H9 (cell line): ENCODE measurements at regions not wholly inside any gene's neighbourhood (a gene's known extent, or its start where the extent isn't known, plus 50 kb on each side); places are given as distances from the start of the nearest gene placed in this dataset.

Source experiments
- DNase-seq: peaks from one replicate; pipeline ENCODE4 v3.0.0-alpha.2; 2017
- H2AFZ ChIP-seq: one replicate; pipeline ENCODE4 v1.6.1; 2013; ENCODE audit warnings: mild to moderate bottlenecking, low read length, control low read depth, moderate library complexity
- H2AK5ac ChIP-seq: 2 replicates; pipeline ENCODE4 v1.6.1; 2013; ENCODE audit warnings: low read length, control low read depth, mixed read lengths; ENCODE audit not compliant: insufficient read length
- H2BK120ac ChIP-seq: one replicate; pipeline ENCODE4 v1.6.1; 2013; ENCODE audit warnings: low read depth, mild to moderate bottlenecking, low read length, control low read depth, inconsistent platforms; ENCODE audit not compliant: poor library complexity, severe bottlenecking
- H2BK12ac ChIP-seq: 2 replicates; pipeline ENCODE4 v1.6.1; 2013; ENCODE audit warnings: low read length, control low read depth, mixed read lengths, low read depth; ENCODE audit not compliant: insufficient read length
- H2BK15ac ChIP-seq: 2 replicates; pipeline ENCODE4 v1.6.1; 2013; ENCODE audit warnings: low read depth, low read length, control low read depth
- H2BK20ac ChIP-seq: one replicate; pipeline ENCODE4 v1.6.1; 2013; ENCODE audit warnings: low read depth, mild to moderate bottlenecking, low read length, control low read depth, inconsistent platforms; ENCODE audit not compliant: poor library complexity, severe bottlenecking
- H2BK5ac ChIP-seq: 2 replicates; pipeline ENCODE4 v1.6.1; 2013; ENCODE audit warnings: low read length, control low read depth, mixed read lengths; ENCODE audit not compliant: insufficient read length
- H3K14ac ChIP-seq: 2 replicates; pipeline ENCODE4 v1.6.1; 2013; ENCODE audit warnings: low read length, control low read depth; ENCODE audit not compliant: insufficient read depth
- H3K18ac ChIP-seq: 2 replicates; pipeline ENCODE4 v1.6.1; 2013; ENCODE audit warnings: low read depth, mild to moderate bottlenecking, mixed read lengths, low read length, control low read depth; ENCODE audit not compliant: insufficient read length
- H3K23ac ChIP-seq: 2 replicates; pipeline ENCODE4 v1.6.1; 2013; ENCODE audit warnings: low read length, control low read depth, mixed read lengths, low read depth; ENCODE audit not compliant: insufficient read length
- H3K23me2 ChIP-seq: 2 replicates; pipeline ENCODE4 v1.6.1; 2013; ENCODE audit warnings: low read depth, mild to moderate bottlenecking, mixed read lengths, low read length, control low read depth; ENCODE audit not compliant: insufficient read length, poor library complexity, severe bottlenecking
- H3K27ac ChIP-seq: 2 replicates; pipeline ENCODE4 v1.5.1; 2013; ENCODE audit warnings: low read length, control low read depth, mixed read lengths, low read depth; ENCODE audit not compliant: insufficient read length
- H3K27me3 ChIP-seq: 2 replicates; pipeline ENCODE4 v1.6.1; 2013; ENCODE audit warnings: low read length, control low read depth, inconsistent platforms; ENCODE audit not compliant: insufficient read depth
- H3K4ac ChIP-seq: 2 replicates; pipeline ENCODE4 v1.6.1; 2013; ENCODE audit warnings: low read depth, mild to moderate bottlenecking, control low read depth, inconsistent platforms, low read length, moderate library complexity
- H3K4me1 ChIP-seq: 2 replicates; pipeline ENCODE4 v1.6.1; 2013; ENCODE audit warnings: low read length, control low read depth, inconsistent platforms; ENCODE audit not compliant: insufficient read depth
- H3K4me2 ChIP-seq: 2 replicates; pipeline ENCODE4 v1.6.1; 2013; ENCODE audit warnings: low read length, control low read depth, mixed read lengths; ENCODE audit not compliant: insufficient read length, insufficient read depth
- H3K56ac ChIP-seq: 2 replicates; pipeline ENCODE4 v1.6.1; 2013; ENCODE audit warnings: low read depth, mild to moderate bottlenecking, mixed read lengths, low read length, control low read depth; ENCODE audit not compliant: insufficient read length
- H3K79me1 ChIP-seq: 2 replicates; pipeline ENCODE4 v1.6.1; 2013; ENCODE audit warnings: low read depth, mild to moderate bottlenecking, moderate library complexity, low read length, control low read depth, inconsistent platforms; ENCODE audit not compliant: insufficient read depth, poor library complexity, severe bottlenecking
- H3K79me2 ChIP-seq: 2 replicates; pipeline ENCODE4 v1.6.1; 2013; ENCODE audit warnings: low read length, control low read depth, inconsistent platforms; ENCODE audit not compliant: insufficient read depth
- H3K9ac ChIP-seq: 2 replicates; pipeline ENCODE4 v1.6.1; 2013; ENCODE audit warnings: low read length, control low read depth, mixed read lengths; ENCODE audit not compliant: insufficient read length; ENCODE audit errors: extremely low read depth
- H3K9me3 ChIP-seq: one replicate; pipeline ENCODE4 v1.6.1; 2013; ENCODE audit warnings: low read depth, low read length, inconsistent platforms; ENCODE audit not compliant: control insufficient read depth
- H3T11ph ChIP-seq: one replicate; pipeline ENCODE4 v1.6.1; 2013; ENCODE audit warnings: mild to moderate bottlenecking, low read length, control low read depth, inconsistent platforms
- H4K20me1 ChIP-seq: one replicate; pipeline ENCODE4 v1.6.1; 2013; ENCODE audit not compliant: control insufficient read depth, insufficient read length, insufficient read depth
- H4K5ac ChIP-seq: 2 replicates; pipeline ENCODE4 v1.6.1; 2013; ENCODE audit warnings: low read depth, mild to moderate bottlenecking, mixed read lengths, low read length, control low read depth; ENCODE audit not compliant: insufficient read length
- H4K8ac ChIP-seq: replicated peaks from 2 replicates; pipeline ENCODE4 v1.6.1; 2013; ENCODE audit warnings: low read length, control low read depth, mixed read lengths, low read depth; ENCODE audit not compliant: insufficient read length
- H4K91ac ChIP-seq: 2 replicates; pipeline ENCODE4 v1.6.1; 2013; ENCODE audit warnings: low read depth, mild to moderate bottlenecking, moderate library complexity, mixed read lengths, low read length, control low read depth; ENCODE audit not compliant: insufficient read length
- H3K27ac Mint-ChIP-seq, 3 experiments: 2 replicates in 2 of 3; 3 replicates in 1 of 3; pipeline ENCODE4 v1.8.0; 2020 to 2021; ENCODE audit warnings: mixed read lengths in 3 of 3, mild to moderate bottlenecking in 1 of 3, moderate library complexity in 1 of 3
- H3K27me3 Mint-ChIP-seq: 2 replicates; pipeline ENCODE4 v1.8.0; 2021; ENCODE audit warnings: low read depth, mild to moderate bottlenecking, moderate library complexity, mixed read lengths
- H3K36me3 Mint-ChIP-seq, 3 experiments: 2 replicates in 2 of 3; 3 replicates in 1 of 3; pipeline ENCODE4 v1.8.0; 2020 to 2021; ENCODE audit warnings: low read depth in 3 of 3, mixed read lengths in 3 of 3; ENCODE audit not compliant: insufficient read depth in 1 of 3
- H3K4me1 Mint-ChIP-seq, 2 experiments: 2 replicates each; pipeline ENCODE4 v1.8.0; 2020; ENCODE audit warnings: mixed read lengths in 2 of 2
- H3K4me3 Mint-ChIP-seq, 2 experiments: 2 replicates in 1 of 2; 3 replicates in 1 of 2; pipeline ENCODE4 v1.8.0; 2020 to 2021; ENCODE audit warnings: mild to moderate bottlenecking in 2 of 2, mixed read lengths in 2 of 2, moderate library complexity in 1 of 2
- H3K9me3 Mint-ChIP-seq, 2 experiments: 2 replicates in 1 of 2; 3 replicates in 1 of 2; pipeline ENCODE4 v1.8.0; 2020; ENCODE audit warnings: mild to moderate bottlenecking in 2 of 2, mixed read lengths in 2 of 2, moderate library complexity in 1 of 2
- CTCF ChIP-seq: fragments of 200-600 bp; sonication (generic); conservative IDR thresholded peaks from 3 replicates; pipeline ENCODE4 v1.8.0; 2021; ENCODE audit warnings: antibody characterized with exemption, mild to moderate bottlenecking
- WGBS: extraction: QIAGEN DNeasy Blood & Tissue Kit; methylation state at CpG from one replicate; pipeline ENCODE4 v1.1.7; 2013; ENCODE audit warnings: missing lambda C conversion rate, low lambda C conversion rate, mixed read lengths; ENCODE audit not compliant: insufficient read length; ENCODE audit errors: extremely low coverage; 5-methylcytosine and 5-hydroxymethylcytosine counted together

GRCh38 chr10:118823256-118823907 lies 68.6 kb upstream of the CACUL1 start:
- no peak for DNase-seq
- Histone ChIP-seq H3K9me3 (no peaks in the 10 kb centered on the region), H3K79me1 (no peaks in the 10 kb centered on the region), H3K4me2 (no peak overlapping the region), H2BK12ac (no peak overlapping the region), H4K8ac (no peak overlapping the region), H3K4me1 (no peaks in the 10 kb centered on the region), H4K5ac (no peak overlapping the region), H4K91ac (no peak overlapping the region), H3K27me3 (no peaks in the 10 kb centered on the region), H2AFZ (no peak overlapping the region), H3K4ac (no peak overlapping the region), H2AK5ac (no peak overlapping the region), H2BK120ac (no peak overlapping the region), H3K18ac (no peak overlapping the region), H3K79me2 (no peaks in the 10 kb centered on the region), H2BK5ac (no peak overlapping the region), H3K56ac (no peak overlapping the region), H3K9ac (no peak overlapping the region), H3K23me2 (no peaks in the 10 kb centered on the region), H3K23ac (no peak overlapping the region), H3K14ac (no peak overlapping the region), H2BK20ac (no peak overlapping the region), H3K27ac (no peak overlapping the region), H2BK15ac (no peak overlapping the region), H4K20me1 (no peaks in the 10 kb centered on the region), H3T11ph (no peak overlapping the region)
- H3K36me3 Mint-ChIP-seq: peaks cover 0 to 4% (median 0%) of the 10 kb centered on the region in 3 experiments; a peak in 2 of 7 replicates
- no CpG with 5 or more reads among the region's 4 CpGs for WGBS
- H3K27me3 Mint-ChIP-seq: peaks cover 3% of the 10 kb centered on the region; the same call in 1 of the 2 replicates
- no peak for TF ChIP-seq CTCF
- H3K9me3 Mint-ChIP-seq: peaks cover 8 to 9% of the 10 kb centered on the region in 2 experiments; a peak in 4 of 5 replicates
- no peak overlapping the region for H3K4me3 Mint-ChIP-seq
- no peak overlapping the region for H3K27ac Mint-ChIP-seq
- no peaks in the 10 kb centered on the region for H3K4me1 Mint-ChIP-seq
